GM12891 (cell line): ENCODE measurements at regions not wholly inside any gene's neighbourhood (a gene's known extent, or its start where the extent isn't known, plus 50 kb on each side); places are given as distances from the start of the nearest gene placed in this dataset.

ENCODE experiments used
- POLR2A ChIP-seq: IDR thresholded peaks from 2 replicates; pipeline ENCODE4 v1.6.1; 2011; ENCODE audit warnings: low read depth, low read length, control low read depth
- POLR2AphosphoS5 ChIP-seq: IDR thresholded peaks from 2 replicates; pipeline ENCODE4 v1.6.1; 2011; ENCODE audit warnings: low read depth, low read length, control low read depth
- SPI1 ChIP-seq: IDR thresholded peaks from 2 replicates; pipeline ENCODE4 v1.6.1; 2011; ENCODE audit warnings: low read depth, low read length, control low read depth
- TAF1 ChIP-seq: IDR thresholded peaks from 2 replicates; pipeline ENCODE4 v1.6.1; 2011; ENCODE audit warnings: low read depth, low read length, control low read depth

DNA sequence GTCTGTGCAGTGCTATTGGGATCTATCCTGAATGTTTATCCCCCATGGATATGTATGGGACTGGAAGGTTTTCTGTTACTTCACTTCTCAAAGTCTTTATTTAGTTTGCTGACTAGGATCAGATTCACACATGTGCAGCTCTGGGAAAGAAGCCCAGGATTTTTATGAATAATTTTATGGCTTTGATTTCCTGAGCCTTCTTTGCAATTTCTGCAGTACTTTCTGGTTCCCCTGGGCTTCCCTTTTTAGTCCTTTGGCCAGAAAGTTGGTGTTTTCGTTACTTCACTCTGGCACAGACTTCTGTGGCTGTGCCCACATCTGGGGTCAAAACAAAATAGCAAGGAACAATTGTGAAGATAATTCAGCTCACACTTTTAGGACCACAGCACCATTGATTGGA is 721.0 kb downstream of the OTOL1 start:
- TF ChIP-seq TAF1, result no peak
- no peak for TF ChIP-seq POLR2A
- TF ChIP-seq POLR2AphosphoS5, result no peak
- TF ChIP-seq SPI1, result no peak
